Choroid plexus epithelial cell (primary cell): ENCODE measurements at regions not wholly inside any gene's neighbourhood (a gene's known extent, or its start where the extent isn't known, plus 50 kb on each side); places are given as distances from the start of the nearest gene placed in this dataset.

ENCODE experiments used
- DNase-seq: peaks from one replicate; pipeline ENCODE4 v3.0.0-alpha.2; 2010; ENCODE audit warnings: low read depth
- H3K4me3 ChIP-seq: 2 replicates; pipeline ENCODE4 v1.5.1; 2011; ENCODE audit warnings: low read depth, mild to moderate bottlenecking, control low read depth, low read length, moderate library complexity
- TF ChIP-seq, protein P1 (sequence below): conservative IDR thresholded peaks from 2 replicates; pipeline ENCODE4 v1.5.1; 2011; ENCODE audit warnings: low read depth, mild to moderate bottlenecking, control low read depth, inconsistent platforms, low read length, moderate library complexity

DNA sequence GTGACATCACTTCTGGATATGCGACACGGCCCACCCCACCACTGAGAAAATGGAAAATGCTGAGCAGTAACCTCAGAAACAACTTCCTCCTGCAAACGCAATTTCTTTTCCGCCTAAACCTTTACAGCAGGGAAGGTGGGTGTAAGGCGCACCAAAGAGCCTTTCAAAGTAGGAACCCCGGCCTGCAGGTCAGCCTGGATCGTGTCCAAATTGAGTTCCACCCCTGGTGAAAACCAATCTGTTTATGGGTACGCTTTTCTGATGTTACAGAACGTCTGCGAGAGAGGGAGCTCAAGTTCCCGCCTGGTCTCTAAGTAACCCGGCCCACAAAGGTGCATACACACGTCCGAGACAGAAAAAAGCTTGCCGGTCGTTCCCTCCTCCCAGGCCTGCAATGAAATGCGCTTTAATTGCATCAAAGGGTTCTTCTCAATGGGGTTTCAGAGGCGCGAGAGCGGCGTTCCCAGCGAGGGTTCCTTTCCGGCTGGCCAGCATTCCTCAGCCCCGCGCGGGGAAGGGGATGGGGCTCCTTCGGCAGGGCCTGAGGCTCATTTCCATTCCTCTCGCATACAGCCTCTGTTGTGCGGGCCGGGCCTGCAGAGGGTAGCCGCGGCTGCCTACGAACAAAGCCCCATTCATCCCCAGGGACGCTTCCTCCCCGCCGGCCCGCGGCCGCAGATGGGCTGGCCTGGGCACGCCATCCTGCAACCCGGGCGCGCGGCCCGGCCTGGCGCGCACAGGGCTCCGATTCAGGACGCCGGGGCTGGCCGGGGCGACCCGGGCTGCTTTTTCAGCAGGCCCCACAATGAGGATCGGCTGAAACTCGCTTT, 138.1 kb downstream of the TMCO5A start:
- TF ChIP-seq, protein P1, sequence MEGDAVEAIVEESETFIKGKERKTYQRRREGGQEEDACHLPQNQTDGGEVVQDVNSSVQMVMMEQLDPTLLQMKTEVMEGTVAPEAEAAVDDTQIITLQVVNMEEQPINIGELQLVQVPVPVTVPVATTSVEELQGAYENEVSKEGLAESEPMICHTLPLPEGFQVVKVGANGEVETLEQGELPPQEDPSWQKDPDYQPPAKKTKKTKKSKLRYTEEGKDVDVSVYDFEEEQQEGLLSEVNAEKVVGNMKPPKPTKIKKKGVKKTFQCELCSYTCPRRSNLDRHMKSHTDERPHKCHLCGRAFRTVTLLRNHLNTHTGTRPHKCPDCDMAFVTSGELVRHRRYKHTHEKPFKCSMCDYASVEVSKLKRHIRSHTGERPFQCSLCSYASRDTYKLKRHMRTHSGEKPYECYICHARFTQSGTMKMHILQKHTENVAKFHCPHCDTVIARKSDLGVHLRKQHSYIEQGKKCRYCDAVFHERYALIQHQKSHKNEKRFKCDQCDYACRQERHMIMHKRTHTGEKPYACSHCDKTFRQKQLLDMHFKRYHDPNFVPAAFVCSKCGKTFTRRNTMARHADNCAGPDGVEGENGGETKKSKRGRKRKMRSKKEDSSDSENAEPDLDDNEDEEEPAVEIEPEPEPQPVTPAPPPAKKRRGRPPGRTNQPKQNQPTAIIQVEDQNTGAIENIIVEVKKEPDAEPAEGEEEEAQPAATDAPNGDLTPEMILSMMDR = peak; percentile 53
- peak overlapping the region; percentile 60 for H3K4me3 ChIP-seq
- DNase-seq = peak; percentile 92

DNA sequence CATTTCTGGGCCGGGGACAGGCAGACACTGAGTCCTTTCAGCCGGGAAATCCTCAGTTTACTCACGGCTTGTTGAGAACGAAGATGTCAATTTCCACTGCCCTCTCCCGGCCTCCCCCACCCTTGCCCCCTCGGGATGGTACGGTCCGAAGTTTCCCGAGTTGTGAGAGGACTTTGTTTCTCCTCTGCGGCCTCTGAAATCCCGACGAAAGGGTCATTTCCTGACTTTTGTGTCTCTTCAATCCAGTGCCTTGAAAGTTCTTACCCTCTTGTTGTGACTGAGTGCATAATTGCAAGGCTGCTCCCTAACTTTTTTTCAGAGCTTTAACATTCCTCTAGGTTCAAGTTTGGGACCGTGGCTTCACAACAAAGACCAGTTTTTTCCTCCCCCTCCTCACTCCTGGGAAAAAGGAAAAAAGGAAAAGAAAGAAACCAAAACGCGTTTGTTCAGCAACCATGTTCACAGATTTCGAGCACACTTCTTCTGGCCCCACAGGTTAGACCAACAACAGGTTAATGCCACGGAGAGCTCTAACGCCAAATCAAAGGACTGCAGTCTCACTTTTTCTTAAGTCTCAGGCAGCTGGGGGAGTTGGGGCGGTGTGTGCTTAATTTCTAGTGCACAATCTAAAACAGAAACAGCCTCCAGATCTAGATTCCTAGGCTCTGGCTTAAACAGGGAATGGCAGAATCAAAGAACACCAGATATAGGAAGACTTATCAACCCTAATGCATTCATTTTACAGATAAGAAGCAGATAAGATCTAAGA, 138.9 kb downstream of the TMCO5A start:
- H3K4me3 ChIP-seq = peak overlapping the region; percentile 60
- TF ChIP-seq, protein P1 = no peak
- peak; percentile 48 for DNase-seq

DNA sequence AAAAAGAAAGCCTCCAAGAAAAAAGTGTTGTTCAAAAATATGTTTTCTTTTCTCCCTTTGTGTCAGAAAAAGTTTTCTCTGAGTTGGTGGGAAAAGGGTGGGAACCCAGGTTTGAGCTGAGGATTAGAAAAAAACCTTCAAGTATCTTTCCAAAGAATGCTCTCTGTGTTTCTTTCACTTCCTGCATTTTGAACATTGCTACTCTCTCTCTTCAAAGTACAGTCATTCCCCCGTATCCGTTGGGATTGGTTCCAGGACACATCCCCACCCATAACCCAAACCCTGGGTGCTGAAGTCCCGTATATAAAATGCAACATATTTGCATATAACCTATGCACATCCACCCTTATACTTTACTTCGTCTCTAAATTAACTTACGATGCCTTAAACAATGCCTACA, 139.6 kb downstream of the TMCO5A start:
- TF ChIP-seq, protein P1 = no peak
- DNase-seq = no peak

DNA sequence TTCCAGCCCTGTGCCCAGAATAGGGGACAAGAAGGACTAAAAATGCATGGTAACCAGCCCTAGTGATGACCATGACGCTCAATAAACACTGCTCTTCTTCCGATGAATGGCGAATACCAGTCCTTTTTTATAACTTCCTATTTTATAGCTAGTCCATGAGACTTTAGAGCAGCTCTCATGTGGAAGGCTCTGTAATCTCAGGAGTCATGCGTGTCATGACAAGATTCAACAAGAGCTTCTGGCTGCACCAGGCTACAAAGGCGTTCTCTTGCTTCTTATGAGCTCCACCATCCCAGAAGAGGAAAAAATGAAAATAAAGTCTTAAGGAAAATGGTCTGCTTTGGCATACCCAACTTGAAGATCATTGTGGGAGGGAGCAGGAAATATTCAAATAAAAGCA, 141.0 kb downstream of the TMCO5A start:
- no peak for DNase-seq
- no peak overlapping the region for H3K4me3 ChIP-seq
- TF ChIP-seq, protein P1 = no peak

More for the DNA sequence above, 139.6 kb downstream of the TMCO5A start:
- H3K4me3 ChIP-seq = no peak overlapping the region

DNA sequence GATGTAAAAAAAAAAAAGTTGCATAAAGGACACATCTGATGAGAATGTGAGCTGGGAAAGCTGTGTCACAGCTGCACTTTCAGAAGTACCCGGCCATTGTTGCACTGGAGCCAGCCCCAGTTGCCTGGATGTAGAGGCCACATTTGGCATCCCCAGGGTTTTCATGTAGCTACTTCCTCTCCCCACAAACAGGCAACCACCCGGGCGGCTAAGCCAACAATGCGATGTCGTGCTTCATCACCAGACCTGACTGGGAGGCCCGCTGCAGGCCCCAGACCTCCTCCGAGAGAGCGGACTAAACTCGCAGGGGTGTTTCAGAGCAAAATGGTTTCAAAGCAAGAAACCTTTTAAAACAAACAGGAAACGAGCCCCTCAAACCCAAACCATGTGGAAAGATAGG, 142.3 kb downstream of the TMCO5A start:
- no peak overlapping the region for H3K4me3 ChIP-seq
- TF ChIP-seq, protein P1 = no peak
- DNase-seq = no peak

DNA sequence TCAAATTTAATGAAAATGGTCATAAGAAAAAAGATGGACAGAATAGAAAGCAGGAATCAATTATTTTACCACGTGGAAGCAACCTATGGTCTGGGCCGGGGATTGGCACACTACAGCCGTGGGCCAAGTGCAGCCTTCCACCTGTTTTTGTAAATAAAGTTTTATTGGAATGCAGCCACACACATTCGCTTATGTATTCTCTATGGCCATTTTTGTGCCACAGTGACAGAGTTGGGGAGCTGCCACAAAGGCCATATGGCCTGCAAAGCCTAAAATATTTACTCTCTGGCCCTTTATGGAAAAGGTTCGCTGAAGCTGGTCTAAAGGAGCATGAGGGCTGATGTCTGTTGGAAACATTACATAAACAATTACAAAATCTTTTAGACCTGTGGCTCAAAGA, 144.8 kb downstream of the TMCO5A start:
- no peak overlapping the region for H3K4me3 ChIP-seq
- DNase-seq = no peak
- TF ChIP-seq, protein P1 = no peak
